LNCAP (cell line): ENCODE measurements at regions not wholly inside any gene's neighbourhood (a gene's known extent, or its start where the extent isn't known, plus 50 kb on each side); places are given as distances from the start of the nearest gene placed in this dataset.

Experiments used
- TF ChIP-seq, protein P1 (sequence below): fragments of 450-650 bp; IDR thresholded peaks from 2 replicates; pipeline ENCODE4 v1.5.1; 2017; ENCODE audit warnings: mild to moderate bottlenecking

DNA sequence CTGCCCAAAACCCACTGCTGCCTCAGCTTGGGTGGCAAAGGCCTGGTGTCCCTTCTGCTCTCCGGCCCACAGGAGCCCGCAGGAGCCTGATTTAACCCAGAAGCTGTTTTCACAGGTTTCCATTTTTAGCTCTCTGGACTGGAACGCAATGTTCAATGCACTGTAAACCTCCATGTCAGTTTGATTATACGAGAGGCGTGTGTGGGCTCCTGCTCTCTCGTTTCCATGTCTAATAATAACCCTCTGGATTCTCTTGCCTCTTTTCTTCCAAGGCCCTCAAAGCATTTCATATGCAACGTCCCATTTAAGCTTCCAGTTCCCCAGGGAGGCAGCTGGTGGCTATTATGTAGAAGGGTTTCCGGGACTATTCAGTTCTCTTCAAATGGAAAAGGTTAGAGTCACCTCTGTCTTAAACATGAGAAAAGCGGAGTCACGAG is 161.1 kb downstream of the SUDS3 start:
- TF ChIP-seq, protein P1, sequence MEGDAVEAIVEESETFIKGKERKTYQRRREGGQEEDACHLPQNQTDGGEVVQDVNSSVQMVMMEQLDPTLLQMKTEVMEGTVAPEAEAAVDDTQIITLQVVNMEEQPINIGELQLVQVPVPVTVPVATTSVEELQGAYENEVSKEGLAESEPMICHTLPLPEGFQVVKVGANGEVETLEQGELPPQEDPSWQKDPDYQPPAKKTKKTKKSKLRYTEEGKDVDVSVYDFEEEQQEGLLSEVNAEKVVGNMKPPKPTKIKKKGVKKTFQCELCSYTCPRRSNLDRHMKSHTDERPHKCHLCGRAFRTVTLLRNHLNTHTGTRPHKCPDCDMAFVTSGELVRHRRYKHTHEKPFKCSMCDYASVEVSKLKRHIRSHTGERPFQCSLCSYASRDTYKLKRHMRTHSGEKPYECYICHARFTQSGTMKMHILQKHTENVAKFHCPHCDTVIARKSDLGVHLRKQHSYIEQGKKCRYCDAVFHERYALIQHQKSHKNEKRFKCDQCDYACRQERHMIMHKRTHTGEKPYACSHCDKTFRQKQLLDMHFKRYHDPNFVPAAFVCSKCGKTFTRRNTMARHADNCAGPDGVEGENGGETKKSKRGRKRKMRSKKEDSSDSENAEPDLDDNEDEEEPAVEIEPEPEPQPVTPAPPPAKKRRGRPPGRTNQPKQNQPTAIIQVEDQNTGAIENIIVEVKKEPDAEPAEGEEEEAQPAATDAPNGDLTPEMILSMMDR: no peak

DNA sequence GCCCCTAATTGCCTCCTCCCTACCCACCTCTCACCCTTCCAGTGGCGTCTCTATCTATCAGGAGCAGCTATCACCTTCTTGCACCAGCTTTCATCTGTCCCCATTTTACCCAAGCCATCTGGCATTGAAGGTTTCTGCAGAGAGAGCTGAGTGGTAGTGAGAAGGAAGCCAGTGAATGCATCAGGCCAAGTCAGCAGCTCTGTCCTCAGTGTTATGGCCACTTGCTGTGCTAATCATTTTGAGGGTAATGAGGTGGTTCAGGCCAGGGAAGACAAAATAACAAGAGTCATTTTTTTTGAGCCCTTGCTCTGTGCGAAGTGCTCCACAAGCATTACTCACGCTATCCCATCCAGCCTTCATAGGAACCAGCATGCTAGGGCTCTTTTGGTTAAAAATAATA is 164.7 kb downstream of the SUDS3 start:
- TF ChIP-seq, protein P1: no peak

DNA sequence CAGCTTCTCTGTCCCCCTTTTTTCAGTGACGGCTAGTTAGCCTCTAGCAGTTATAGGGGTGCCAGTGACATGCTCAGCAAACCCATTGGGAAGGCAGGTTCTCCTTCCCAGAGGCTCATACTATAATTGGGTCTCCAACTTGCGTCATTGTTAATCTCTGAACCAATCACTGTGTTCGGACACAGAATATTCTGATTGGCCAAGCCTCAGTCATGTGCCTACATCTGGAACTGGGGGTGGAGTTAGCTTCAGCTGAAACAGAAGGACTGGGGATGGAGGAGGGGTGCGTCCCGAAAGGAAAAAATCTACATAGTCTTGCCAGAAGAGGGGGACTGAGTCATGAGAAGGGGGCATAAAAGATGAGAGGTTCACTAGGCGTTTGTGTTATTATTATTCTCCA is 165.6 kb downstream of the SUDS3 start:
- TF ChIP-seq, protein P1: no peak

DNA sequence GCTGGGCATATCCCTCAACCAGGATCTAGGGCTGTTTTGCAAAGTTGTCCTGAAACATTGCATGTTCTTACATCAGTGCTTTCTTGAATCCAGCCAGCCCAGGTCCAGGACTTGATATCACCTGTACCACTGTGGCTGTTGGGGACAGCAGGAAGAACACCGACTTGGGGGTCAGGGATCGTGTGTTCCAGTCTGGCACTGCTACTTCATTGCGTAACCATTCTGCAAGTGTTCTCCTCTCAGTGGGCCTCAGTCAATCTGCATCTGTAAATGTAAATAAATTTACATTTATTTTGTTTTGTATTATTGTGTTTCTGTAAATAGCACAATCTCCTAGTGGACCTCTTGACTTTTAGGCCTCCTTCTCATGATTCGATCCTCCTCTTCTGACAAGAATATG is 167.3 kb downstream of the SUDS3 start:
- TF ChIP-seq, protein P1: no peak

DNA sequence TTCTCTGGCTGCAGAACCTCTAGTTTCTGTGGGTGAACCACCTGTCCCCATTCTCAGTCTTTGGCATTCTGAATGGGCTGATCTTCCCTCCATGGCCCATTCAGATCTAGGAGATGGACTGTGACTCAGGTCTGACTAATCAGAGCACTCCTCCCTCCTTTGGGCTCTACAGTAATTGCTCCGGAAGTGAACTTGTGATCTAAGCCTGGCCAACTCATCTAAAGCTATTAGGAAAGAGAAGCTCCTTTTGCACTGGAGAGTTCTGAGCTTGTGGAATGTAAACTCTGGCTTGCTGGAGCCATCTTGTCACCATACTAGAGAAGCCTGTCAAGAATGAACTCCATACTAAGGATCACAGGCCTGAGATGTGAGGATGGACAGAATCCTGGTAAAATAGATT is 168.2 kb downstream of the SUDS3 start:
- TF ChIP-seq, protein P1: no peak

DNA sequence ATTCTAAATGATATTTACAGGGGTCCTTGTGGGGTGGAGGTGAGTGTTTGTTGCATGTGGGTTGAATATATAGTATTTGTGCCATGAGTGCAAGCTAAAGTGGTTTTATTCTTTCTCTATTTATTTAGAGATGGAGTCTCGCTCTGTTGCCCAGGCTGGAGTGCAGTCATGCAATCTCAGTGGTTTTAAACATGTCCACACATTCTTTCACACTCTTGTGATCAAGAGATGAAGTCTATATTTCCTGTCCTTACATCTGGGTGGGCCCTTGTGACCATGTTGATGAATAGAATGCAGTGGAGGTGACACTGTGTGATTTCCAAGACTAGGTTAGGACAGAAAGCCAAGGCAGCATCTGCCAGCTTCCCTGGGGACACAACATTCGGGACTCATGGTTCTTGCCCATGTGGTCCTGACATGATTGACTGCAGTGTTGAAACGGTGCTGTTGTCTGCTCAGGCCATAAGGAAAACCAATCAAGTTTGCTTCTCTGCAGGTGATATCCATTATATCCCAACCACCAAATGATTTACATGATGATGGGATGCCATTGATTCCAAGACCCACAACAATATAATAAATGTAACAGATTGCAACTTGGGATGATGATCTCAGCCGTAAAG is 172.6 kb downstream of the SUDS3 start:
- TF ChIP-seq, protein P1: no peak

DNA sequence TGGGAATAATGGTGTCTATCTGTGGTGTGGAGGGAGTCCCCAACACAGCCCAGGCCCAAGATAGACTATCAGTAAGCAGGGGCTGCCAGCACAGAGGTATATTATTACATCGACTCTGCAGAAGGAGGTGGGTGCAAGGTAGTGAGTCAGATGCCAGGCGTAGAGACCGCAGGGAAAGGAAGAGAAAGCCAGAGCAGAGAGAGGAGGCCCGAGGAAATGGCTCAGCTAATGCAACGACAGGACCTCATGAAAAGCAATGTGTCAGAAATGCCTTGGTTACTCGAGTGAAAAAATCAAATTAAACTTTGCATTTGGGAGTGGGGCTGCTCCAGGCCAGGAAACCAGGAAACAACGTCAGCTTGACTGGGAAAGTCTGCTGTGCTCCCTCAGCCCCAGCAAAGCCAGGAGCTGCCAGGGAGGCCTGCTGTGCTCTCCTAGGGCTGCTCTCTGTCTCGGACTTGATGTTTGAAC is 173.2 kb downstream of the SUDS3 start:
- TF ChIP-seq, protein P1: no peak
